ENCODE measurements at regions not wholly inside any gene's neighbourhood (a gene's known extent, or its start where the extent isn't known, plus 50 kb on each side); places are given as distances from the start of the nearest gene placed in this dataset.
A peak's percentile ranks its signal among the peaks of the same experiment; 100 is the strongest.

- TF ChIP-seq, protein P1, sequence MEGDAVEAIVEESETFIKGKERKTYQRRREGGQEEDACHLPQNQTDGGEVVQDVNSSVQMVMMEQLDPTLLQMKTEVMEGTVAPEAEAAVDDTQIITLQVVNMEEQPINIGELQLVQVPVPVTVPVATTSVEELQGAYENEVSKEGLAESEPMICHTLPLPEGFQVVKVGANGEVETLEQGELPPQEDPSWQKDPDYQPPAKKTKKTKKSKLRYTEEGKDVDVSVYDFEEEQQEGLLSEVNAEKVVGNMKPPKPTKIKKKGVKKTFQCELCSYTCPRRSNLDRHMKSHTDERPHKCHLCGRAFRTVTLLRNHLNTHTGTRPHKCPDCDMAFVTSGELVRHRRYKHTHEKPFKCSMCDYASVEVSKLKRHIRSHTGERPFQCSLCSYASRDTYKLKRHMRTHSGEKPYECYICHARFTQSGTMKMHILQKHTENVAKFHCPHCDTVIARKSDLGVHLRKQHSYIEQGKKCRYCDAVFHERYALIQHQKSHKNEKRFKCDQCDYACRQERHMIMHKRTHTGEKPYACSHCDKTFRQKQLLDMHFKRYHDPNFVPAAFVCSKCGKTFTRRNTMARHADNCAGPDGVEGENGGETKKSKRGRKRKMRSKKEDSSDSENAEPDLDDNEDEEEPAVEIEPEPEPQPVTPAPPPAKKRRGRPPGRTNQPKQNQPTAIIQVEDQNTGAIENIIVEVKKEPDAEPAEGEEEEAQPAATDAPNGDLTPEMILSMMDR (IDR thresholded peaks at IDR 0.05; ENCODE audit: insufficient read depth, low read depth, low read length, missing control alignments) = no peak
- DNase-seq (ENCODE audit: low read depth) = no peak
- H3K4me3 ChIP-seq (ENCODE audit: low read length) = no peak overlapping the region
These were observed 833.5 kb upstream of the ADGRL3 start for GRCh38 chr4:60366661-60367060.

DNA sequence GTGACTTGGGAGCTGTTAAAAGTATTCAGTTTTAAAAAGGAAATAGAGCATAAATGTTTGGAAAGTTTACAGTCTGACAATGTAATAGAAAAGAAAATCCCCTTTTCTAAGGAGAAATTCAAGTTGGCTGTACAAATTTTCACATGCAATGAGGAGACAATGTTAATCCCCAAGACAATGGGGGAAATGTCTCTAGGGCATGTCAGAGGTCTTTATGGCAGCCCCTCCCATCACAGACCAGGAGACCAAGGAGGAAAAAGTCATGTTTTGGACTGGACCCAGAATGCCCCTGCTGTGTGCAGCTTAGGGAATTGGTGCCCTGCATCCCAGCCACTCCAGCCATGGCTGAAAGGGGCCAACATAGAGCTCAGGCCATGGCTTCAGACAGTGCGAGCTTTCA is 831.1 kb upstream of the ADGRL3 start:
- TF ChIP-seq, protein P1 (IDR thresholded peaks at IDR 0.05; ENCODE audit: insufficient read depth, low read depth, low read length, missing control alignments) = no peak
- no peak for DNase-seq (ENCODE audit: low read depth)
- no peak overlapping the region for H3K4me3 ChIP-seq (ENCODE audit: low read length)

- no peak for DNase-seq (ENCODE audit: low read depth)
- H3K4me3 ChIP-seq (ENCODE audit: low read length) = no peak overlapping the region
- TF ChIP-seq, protein P1 (IDR thresholded peaks at IDR 0.05; ENCODE audit: insufficient read depth, low read depth, low read length, missing control alignments) = no peak
These were observed 822.1 kb upstream of the ADGRL3 start for GRCh38 chr4:60378010-60378409.

DNA sequence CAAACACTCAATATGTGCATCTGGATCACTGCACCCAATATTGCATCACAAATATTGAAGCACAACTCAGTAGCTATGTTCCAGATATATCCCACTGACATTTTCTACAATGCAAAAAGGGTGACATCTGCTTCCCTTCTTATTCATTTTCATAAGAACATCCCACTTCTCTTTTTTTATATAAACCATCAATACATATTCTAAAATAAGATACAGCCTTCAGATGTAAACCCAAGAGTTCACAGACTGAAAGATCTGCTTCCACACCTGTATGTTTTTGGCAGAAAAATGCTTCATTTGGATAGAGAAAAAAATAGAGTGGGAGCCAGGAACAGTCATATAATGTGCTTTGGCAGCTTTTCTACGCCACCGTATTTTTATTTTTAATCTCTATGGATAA is 815.6 kb upstream of the ADGRL3 start:
- TF ChIP-seq, protein P1 (IDR thresholded peaks at IDR 0.05; ENCODE audit: insufficient read depth, low read depth, low read length, missing control alignments) = no peak

DNA sequence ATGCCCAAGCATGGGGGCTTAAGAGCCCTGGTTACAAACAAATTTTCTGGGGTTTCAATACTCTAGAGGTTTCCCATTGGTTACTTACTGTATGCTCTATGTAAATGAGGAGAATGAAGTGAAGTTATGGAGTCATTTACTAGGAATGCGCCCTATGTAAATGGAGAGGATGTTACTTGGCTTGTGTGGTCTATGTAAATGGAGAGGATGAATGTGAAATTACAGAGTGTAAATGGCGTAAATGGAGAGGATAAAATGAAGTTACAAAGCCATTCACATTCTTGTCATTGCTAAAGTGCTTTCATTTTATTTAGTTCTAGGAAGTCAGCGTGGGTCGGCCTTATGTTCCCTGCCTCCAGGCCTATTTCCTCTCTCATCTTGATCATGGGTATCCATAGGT is 810.5 kb upstream of the ADGRL3 start:
- no peak for DNase-seq (ENCODE audit: low read depth)
- TF ChIP-seq, protein P1 (IDR thresholded peaks at IDR 0.05; ENCODE audit: insufficient read depth, low read depth, low read length, missing control alignments) = no peak

More for the DNA sequence above, 815.6 kb upstream of the ADGRL3 start:
- no peak for DNase-seq (ENCODE audit: low read depth)
- no peak overlapping the region for H3K4me3 ChIP-seq (ENCODE audit: low read length)

DNA sequence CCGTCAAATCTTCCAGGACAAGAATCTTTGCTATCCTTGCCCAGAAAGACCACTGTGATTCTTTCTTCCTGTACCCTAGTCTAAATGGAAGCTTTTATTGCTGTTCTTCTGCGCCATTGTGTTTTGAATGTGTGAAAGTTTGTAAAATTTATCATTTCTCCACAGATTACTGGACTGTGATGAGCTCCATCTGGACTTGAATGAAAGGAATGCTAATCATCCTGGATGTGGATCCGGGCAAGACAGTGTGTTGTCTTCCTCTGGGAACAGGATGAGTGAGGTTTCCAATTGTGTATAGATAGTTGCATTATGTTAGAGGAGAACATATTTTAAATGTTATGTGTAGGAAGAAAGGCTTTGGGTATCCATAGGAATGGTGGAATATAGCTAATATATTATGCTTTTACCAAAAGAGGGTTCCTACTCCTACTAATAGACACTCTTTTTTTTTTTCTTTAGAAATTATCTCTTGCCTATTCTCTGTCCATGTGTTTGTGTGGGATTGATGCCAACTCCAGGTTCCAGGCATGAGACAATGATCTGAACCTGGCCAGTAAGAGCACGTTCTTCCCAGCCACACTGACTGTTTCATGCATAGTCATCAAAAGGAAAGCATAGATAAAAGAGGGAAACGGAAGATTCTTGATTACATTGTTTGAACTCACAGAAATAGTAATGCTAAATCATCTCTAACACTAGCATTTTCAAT is 803.6 kb upstream of the ADGRL3 start:
- peak; percentile 47 for DNase-seq (ENCODE audit: low read depth)
- TF ChIP-seq, protein P1 (IDR thresholded peaks at IDR 0.05; ENCODE audit: insufficient read depth, low read depth, low read length, missing control alignments) = no peak
- H3K4me3 ChIP-seq (ENCODE audit: low read length) = no peak overlapping the region

More for the DNA sequence above, 810.5 kb upstream of the ADGRL3 start:
- no peak overlapping the region for H3K4me3 ChIP-seq (ENCODE audit: low read length)

DNA sequence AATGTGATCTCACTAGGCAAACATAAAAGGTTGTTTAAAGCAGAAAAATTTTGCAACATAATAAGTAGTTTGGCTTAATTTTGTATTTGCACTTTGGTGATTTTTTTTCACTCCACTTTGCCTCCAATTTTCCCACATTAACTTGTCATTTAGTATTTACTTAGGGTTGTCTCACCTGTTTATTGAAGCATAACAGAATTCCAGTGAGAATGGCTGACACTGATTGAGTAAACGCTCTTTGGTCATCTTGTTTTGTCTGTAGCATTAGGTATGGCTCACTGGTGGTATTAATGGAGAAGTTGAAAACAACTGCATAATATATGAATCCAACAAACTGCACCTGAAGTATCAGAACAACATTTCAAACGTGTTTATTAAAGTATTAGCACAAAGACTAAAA is 799.5 kb upstream of the ADGRL3 start:
- TF ChIP-seq, protein P1 (IDR thresholded peaks at IDR 0.05; ENCODE audit: insufficient read depth, low read depth, low read length, missing control alignments) = no peak
- H3K4me3 ChIP-seq (ENCODE audit: low read length) = no peak overlapping the region
- no peak for DNase-seq (ENCODE audit: low read depth)
